Mucosa of descending colon (tissue), 3 donors: ENCODE measurements at regions not wholly inside any gene's neighbourhood (a gene's known extent, or its start where the extent isn't known, plus 50 kb on each side); places are given as distances from the start of the nearest gene placed in this dataset.

ENCODE experiments used
- ATAC-seq: fragments of 200-7000 bp; cut with Tn5 transposase; one replicate; pipeline ENCODE4 v1.9.1; 2020; ENCODE audit warnings: mild to moderate bottlenecking, moderate library complexity
- DNase-seq, 3 donors: peaks; one replicate each; pipeline ENCODE4 v3.0.0-alpha.2; 2020
- H3K36me3 ChIP-seq: fragments of 200-600 bp; one replicate; pipeline ENCODE4 v1.8.0; 2021; ENCODE audit warnings: low read depth, mild to moderate bottlenecking
- H3K4me1 ChIP-seq: fragments of 200-600 bp; one replicate; pipeline ENCODE4 v1.8.0; 2021; ENCODE audit warnings: low read depth, mild to moderate bottlenecking
- H3K4me3 ChIP-seq: fragments of 200-600 bp; one replicate; pipeline ENCODE4 v1.8.0; 2021; ENCODE audit warnings: mild to moderate bottlenecking
- H3K9me3 ChIP-seq: fragments of 200-600 bp; one replicate; pipeline ENCODE4 v1.8.0; 2021; ENCODE audit warnings: mild to moderate bottlenecking
- CTCF ChIP-seq: fragments of 200-600 bp; IDR thresholded peaks from one replicate; pipeline ENCODE4 v1.8.0; 2022; ENCODE audit warnings: antibody characterized with exemption, mild to moderate bottlenecking
- intact Hi-C, 2 donors: fragments of 100-400 bp; cut with DNase I in 1 of 2; cut with micrococcal nuclease in 1 of 2; formaldehyde crosslinking; loops; one replicate each; pipeline versions ENCODE4 v1.11.0 to v1.11.1; 2022; cut with DNase I, micrococcal nuclease
- donor health status: DM: no; HTN: no; CAD: no; lungs with moderate emphysema.
- donor health status: DM: no; HTN: no; CAD: no.
- donor health status: DM: no; HTN: yes; CAD: no.

- no peak for DNase-seq
Observed at GRCh38 chrX:150063674-150064073, 125.4 kb upstream of the EOLA2 start.

GRCh38 chrX:150074175-150074574 lies 135.9 kb upstream of the EOLA2 start:
- DNase-seq (no peak), ATAC-seq (no peak)
- Histone ChIP-seq H3K4me1 (no peaks in the 10 kb centered on the region), H3K36me3 (no peaks in the 10 kb centered on the region), H3K9me3 (no peaks in the 10 kb centered on the region), H3K4me3 (no peak overlapping the region)
- TF ChIP-seq CTCF = no peak
- intact Hi-C loops = no loop called here

More at GRCh38 chrX:150063674-150064073, 125.4 kb upstream of the EOLA2 start:
- Histone ChIP-seq H3K9me3 (no peaks in the 10 kb centered on the region), H3K4me3 (no peak overlapping the region), H3K4me1 (no peaks in the 10 kb centered on the region), H3K36me3 (no peaks in the 10 kb centered on the region)
- no peak for TF ChIP-seq CTCF
- no peak for ATAC-seq
- intact Hi-C loops = no loop called here

GRCh38 chrX:150080497-150080896 lies 142.2 kb upstream of the EOLA2 start:
- intact Hi-C loops = no loop called here
- no peak for ATAC-seq
- no peak for TF ChIP-seq CTCF

GRCh38 chrX:150081076-150081475 lies 142.8 kb upstream of the EOLA2 start:
- Histone ChIP-seq H3K4me3 (no peak overlapping the region), H3K4me1 (no peaks in the 10 kb centered on the region), H3K36me3 (no peaks in the 10 kb centered on the region), H3K9me3 (no peaks in the 10 kb centered on the region)
- no peak for TF ChIP-seq CTCF
- intact Hi-C loops = no loop called here
- no peak for DNase-seq
- ATAC-seq = no peak

More at GRCh38 chrX:150080497-150080896, 142.2 kb upstream of the EOLA2 start:
- Histone ChIP-seq H3K36me3 (no peaks in the 10 kb centered on the region), H3K4me1 (no peaks in the 10 kb centered on the region), H3K9me3 (no peaks in the 10 kb centered on the region), H3K4me3 (no peak overlapping the region)
- DNase-seq = no peak

- no peaks in the 10 kb centered on the region for H3K4me1 ChIP-seq
- no peak for TF ChIP-seq CTCF
- H3K36me3 ChIP-seq = no peaks in the 10 kb centered on the region
- intact Hi-C loops = no loop called here
- H3K4me3 ChIP-seq = no peak overlapping the region
- no peaks in the 10 kb centered on the region for H3K9me3 ChIP-seq
- DNase-seq = no peak
- ATAC-seq = no peak
Observed at GRCh38 chrX:150084496-150085229, 146.4 kb upstream of the EOLA2 start.

GRCh38 chrX:150085881-150086280 lies 147.6 kb upstream of the EOLA2 start:
- ATAC-seq = no peak
- intact Hi-C loops = no loop called here
- no peak for TF ChIP-seq CTCF
- no peaks in the 10 kb centered on the region for H3K9me3 ChIP-seq
- H3K4me1 ChIP-seq = no peaks in the 10 kb centered on the region
- no peak overlapping the region for H3K4me3 ChIP-seq
- H3K36me3 ChIP-seq = no peaks in the 10 kb centered on the region
- no peak for DNase-seq
